T-helper 9 cell (primary cell): ENCODE measurements at regions not wholly inside any gene's neighbourhood (a gene's known extent, or its start where the extent isn't known, plus 50 kb on each side); places are given as distances from the start of the nearest gene placed in this dataset.

ENCODE experiments used
- DNase-seq: peaks from one replicate; pipeline ENCODE4 v3.0.0-alpha.2; 2020

DNA sequence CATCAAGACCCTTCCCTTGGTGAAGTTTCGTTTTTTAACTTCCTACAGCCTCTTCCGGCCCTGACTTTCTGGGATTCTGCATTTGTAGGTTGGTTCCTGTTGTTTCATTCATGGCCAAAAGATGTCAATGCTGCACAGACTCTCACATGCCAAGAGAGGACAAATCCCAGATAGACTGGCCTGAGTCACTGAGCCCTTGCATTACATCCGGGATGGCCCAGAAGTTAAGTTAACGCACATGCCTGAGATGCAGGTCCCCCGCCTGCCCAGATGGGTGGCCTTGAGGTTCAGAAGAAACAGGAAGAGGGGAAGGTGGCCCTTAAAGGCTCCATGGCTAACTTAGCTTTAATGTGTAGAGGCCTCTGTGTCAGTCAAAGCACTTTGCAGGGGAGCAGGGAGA, 51.6 kb upstream of the SRGAP3 start:
- no peak for DNase-seq

DNA sequence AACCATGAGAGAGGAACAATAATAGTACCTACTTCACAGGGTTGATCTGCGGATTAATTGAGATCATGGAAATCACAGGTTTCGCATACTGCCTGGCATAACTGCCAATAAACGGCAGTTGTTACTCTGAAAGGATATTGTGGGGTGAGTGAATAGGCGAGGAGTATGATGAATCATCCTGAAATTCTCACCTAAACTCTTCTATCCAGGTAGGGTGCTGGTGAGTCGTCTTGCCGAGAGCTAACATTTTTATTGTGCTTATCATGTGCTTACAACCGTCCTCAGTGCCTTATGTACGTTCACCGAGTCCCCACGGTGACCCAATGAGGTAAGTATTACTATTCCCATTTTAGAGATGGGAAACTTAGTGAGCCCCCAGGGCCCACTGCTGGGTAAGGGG, 52.4 kb upstream of the SRGAP3 start:
- DNase-seq = no peak

DNA sequence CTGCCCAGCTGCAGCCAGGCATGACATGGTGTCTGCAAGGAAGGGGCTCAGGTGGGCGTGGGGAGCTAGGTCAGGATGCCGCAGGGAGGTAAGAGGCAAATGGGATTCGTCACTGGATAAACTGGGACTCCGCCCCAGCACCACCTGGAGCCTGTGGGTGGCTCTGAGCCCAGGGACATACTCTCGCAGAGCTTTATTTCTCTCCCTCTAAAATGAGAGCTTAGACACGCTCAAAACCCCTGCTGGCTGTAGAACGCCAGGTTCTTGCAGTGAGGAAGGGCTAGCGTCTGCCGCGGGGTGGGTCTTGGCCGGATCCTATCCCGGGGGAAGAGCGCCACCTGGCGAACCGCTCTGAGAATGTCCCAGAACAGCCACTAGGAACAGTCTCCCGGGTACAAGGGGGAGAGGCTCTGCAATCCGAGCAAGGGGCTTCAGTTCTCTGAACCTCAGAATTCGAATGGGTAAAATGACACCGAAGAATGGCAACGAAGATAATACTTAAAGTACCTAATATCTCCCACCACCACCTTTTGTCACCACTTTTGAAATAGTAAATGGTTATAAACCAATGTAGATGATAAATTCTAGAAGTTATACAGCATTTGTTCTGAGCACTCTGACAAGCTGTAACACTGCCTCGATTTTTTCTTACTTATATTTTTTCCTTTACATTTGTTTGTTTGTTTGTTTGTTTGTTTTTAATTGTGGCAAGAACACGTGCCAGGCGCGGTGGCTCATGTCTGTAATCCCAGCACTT, 53.2 kb upstream of the SRGAP3 start:
- peak; percentile 67 for DNase-seq

DNA sequence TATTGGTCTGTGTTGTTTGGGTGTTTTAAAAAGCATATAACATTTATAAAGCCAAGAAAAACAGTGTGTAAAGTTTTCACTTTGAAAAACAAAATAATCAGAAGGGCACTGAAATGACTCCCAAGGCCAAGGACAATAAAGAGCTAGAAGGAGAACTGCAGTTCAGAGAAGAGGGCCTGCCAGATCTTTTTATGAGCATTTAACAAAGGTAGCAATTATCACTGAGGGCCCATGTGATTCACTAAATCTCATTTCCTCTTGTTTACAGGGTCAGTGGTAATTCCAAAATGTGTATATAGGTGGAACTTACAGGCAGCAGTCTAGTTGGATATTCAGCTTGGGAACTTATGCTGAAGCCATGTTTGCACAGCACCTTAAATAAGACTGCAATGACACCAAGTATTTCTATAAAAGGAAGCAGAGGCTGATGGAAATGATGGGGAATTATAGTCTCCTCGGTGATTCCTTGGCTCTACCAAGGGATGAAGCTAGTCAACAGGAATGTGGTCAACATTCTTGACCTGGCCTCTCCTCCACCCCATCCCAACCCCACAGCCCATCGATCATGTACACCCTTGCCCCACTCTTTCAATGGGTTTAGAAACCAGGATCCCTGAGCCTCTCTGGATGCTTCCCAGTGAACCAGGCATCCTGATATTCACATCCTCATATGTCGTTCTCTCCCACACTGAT, 54.4 kb upstream of the THUMPD3 start:
- no peak for DNase-seq

DNA sequence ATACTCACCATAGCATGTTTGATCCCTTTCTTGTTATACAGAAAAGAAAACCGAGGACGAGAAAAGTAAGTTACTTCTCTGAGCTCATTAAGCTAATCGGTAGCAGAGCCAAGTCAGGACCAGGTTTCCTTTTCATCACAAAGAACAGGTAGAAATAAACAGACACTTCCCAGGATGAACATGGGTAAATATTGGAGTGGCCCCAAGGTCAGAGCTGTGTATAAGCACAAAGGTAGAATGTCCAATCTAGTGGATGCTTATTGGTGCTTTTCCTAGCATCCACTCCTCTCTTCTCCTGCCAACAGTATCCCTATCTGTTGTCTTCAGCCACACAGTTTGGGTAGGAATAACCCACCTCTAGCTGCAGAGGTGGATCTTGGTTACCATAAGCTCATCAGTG, 52.8 kb upstream of the THUMPD3 start:
- no peak for DNase-seq

DNA sequence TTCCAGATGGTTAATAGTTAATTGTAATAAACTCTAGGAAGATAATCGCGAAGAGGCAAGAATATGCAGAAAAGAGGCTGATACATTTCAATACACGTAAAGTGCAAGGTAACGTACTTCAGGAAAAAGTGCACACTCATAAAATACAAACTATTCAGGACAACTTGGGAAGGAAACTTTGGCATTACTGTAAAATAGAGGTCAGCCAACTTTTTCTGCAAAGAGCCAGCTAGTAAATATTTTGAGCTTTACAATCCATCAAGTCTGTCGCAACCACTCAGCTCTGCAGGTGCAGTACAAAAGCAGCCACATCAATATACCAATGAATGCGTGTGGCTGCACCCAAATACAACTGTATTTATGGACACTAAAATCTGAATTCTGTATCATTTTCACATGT, 51.6 kb upstream of the THUMPD3 start:
- no peak for DNase-seq
